ENCODE measurements at regions not wholly inside any gene's neighbourhood (a gene's known extent, or its start where the extent isn't known, plus 50 kb on each side); places are given as distances from the start of the nearest gene placed in this dataset.

DNA sequence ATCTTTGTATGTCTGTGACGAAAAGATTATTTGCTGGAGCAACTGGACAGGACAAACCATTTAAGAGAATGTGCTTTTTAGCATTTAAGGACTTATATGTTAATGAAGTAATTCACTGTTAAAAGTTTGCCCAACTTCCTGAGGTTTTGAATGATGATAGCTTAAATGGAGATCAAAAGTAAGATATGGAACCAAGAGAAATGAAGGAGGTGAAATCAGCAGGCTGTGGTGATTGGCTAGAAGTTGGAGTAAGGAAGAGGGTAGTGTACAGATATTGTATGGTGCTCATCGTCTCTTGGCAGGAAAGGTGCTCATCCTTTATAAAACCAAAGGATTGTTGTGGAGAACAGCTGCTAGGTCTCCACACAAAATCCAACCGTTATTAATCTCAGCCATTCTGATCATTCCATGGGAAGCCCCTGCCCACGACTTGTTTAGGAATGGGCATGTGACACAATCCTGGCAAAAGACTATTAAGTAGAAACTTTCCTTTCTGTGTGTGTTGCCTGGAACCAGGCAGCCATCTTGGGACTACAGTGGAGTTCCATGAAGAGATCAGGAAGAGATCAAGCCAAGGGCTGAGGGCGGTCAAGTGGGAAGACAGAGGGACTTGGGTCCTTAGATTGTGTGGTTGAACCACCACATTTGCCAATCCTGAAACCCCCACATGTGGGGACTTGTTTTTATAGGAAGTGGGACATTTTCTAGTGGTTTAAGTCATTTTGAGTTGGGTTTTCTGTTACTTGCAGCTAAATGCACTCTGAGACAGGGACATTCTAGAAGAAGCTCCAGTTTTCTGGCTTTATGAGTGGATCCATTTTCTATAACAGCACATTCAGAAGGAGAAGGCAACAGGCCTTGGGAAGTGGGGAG, 56.8 kb upstream of the CHST11 start:
- no peak for DNase-seq
- intact Hi-C loops (cut with micrococcal nuclease), result no loop called here
- Mint-ChIP-seq H3K9me3 (peaks cover 12% of the 10 kb centered on the region), H3K27me3 (no peaks in the 10 kb centered on the region), H3K27ac (no peak overlapping the region), H3K4me1 (ENCODE audit: low read depth) (peaks cover 4% of the 10 kb centered on the region), H3K36me3 (peaks cover 7% of the 10 kb centered on the region), H3K4me3 (no peak overlapping the region)
- POLR2A ChIA-PET, result no interaction called here
- CTCF ChIA-PET, result no interaction called here

DNA sequence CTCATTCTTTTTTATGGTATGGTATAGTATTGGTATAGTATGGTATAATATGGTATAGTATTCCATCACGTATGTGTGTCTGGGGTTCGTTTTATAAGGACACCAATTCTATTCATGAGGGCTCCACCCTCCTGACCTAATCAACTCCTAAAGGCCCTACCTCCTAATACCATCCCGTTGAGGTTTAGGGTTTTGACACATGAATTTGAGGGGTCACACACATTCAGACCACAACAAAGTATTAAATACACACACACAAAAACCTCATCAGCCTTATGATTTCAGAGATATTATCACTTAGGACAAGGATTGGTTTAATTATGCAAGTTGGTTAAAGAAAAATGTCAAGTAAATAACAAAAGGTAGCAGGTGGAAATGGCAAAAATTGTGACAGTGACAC, 54.1 kb upstream of the CHST11 start:
- no peak overlapping the region for H3K4me3 Mint-ChIP-seq
- H3K9me3 Mint-ChIP-seq, result no peaks in the 10 kb centered on the region
- CTCF ChIA-PET, result interaction anchor here (0.9 kb wide), 1 partner anchor 21 kb away, joined by 4 read pairs; no protein-coding TSS in a partner anchor
- no peaks in the 10 kb centered on the region for H3K36me3 Mint-ChIP-seq
- DNase-seq, result no peak
- H3K4me1 Mint-ChIP-seq (ENCODE audit: low read depth), result peaks cover 4% of the 10 kb centered on the region
- intact Hi-C loops (cut with micrococcal nuclease), result no loop called here
- POLR2A ChIA-PET, result no interaction called here
- no peak overlapping the region for H3K27ac Mint-ChIP-seq
- H3K27me3 Mint-ChIP-seq, result no peaks in the 10 kb centered on the region

DNA sequence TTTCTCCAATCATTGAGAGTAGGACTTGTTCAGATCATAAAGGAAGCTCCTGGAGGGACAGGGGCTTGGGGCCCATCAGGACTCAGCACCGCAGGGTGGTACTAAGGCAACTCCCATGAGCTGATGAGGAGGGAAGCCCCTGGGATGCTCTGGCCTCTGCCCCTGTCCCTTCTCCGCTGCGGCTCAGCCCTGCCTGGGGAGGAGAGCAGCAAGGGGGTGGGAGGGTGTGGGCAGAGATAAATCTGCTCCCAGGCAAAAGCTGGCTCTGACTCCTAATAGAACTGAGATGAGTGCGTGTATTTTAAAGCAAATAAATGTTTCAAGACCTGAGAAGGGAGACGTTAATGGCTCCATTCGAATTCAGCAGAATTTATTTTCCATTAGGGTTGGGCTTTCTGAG, 52.0 kb upstream of the CHST11 start:
- DNase-seq, result no peak
- Mint-ChIP-seq H3K36me3 (no peaks in the 10 kb centered on the region), H3K27me3 (no peaks in the 10 kb centered on the region), H3K27ac (no peak overlapping the region), H3K9me3 (no peaks in the 10 kb centered on the region), H3K4me3 (no peak overlapping the region), H3K4me1 (ENCODE audit: low read depth) (peaks cover 1% of the 10 kb centered on the region)
- ChIA-PET POLR2A (interaction anchor here (0.6 kb wide), 2 partner anchors 68 to 308 kb away, joined by 3 read pairs; no protein-coding TSS in a partner anchor), CTCF (no interaction called here)
- intact Hi-C loops (cut with micrococcal nuclease), result no loop called here

DNA sequence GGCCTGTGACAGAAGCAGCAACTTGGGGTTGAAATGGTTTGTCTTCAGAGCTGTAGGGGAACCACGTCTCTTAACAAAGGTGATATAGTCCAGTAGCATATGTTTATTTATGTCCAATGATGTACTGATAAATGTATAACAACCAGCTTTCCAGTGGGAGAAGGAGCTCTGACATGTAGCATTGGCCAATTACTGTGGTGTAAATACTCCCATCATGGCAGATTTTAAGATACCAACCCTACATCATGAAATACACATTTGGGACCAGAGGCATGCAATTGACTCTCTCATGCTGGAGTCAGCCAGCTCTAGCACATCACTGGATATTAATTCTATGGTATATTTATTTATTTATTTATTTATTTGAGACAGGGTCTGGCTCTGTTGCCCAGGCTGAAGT, 50.6 kb upstream of the CHST11 start:
- no peak overlapping the region for H3K4me3 Mint-ChIP-seq
- no peaks in the 10 kb centered on the region for H3K9me3 Mint-ChIP-seq
- H3K27ac Mint-ChIP-seq, result no peak overlapping the region
- ChIA-PET CTCF (no interaction called here), POLR2A (no interaction called here)
- intact Hi-C loops (cut with micrococcal nuclease), result no loop called here
- H3K36me3 Mint-ChIP-seq, result no peaks in the 10 kb centered on the region
- no peaks in the 10 kb centered on the region for H3K27me3 Mint-ChIP-seq
- no peak for DNase-seq
- no peaks in the 10 kb centered on the region for H3K4me1 Mint-ChIP-seq (ENCODE audit: low read depth)
